ENCODE measurements at regions not wholly inside any gene's neighbourhood (a gene's known extent, or its start where the extent isn't known, plus 50 kb on each side); places are given as distances from the start of the nearest gene placed in this dataset.

DNA sequence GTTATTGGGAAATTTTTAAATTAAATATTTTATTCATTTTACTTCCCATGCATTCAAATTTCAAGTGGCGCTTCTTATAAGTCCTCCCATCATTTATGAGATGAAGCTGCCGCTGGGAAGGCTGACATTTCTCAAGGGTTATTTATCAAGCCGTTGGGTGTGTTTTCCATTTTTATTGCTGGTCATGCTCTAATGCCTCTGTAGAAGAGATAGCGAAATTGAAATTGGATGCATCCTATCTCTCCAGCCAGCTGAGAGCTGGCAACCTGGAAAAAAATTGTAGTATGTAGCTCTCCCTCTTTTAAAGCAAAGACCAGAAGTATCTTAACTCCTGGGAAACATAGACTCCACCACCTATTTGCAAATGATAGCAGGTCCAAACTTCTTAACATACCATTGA, 135.9 kb downstream of the C6orf118 start:
- ChIA-PET CTCF (ENCODE audit: low intra/inter-chr PET ratio) (no interaction called here), POLR2A (no interaction called here)
- H3K9me3 ChIP-seq (replicated peaks; ENCODE audit: control insufficient read depth, insufficient read depth, low read depth, low read length): no peaks in the 10 kb centered on the region
- H2AFZ ChIP-seq (ENCODE audit: low read depth, low read length): no peak overlapping the region
- TF ChIP-seq, protein P1, sequence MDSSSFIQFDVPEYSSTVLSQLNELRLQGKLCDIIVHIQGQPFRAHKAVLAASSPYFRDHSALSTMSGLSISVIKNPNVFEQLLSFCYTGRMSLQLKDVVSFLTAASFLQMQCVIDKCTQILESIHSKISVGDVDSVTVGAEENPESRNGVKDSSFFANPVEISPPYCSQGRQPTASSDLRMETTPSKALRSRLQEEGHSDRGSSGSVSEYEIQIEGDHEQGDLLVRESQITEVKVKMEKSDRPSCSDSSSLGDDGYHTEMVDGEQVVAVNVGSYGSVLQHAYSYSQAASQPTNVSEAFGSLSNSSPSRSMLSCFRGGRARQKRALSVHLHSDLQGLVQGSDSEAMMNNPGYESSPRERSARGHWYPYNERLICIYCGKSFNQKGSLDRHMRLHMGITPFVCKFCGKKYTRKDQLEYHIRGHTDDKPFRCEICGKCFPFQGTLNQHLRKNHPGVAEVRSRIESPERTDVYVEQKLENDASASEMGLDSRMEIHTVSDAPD (CRISPR knock-in tag; IDR thresholded peaks at IDR 0.05): no peak
- no peak for TF ChIP-seq ZNF165 (CRISPR knock-in tag; IDR thresholded peaks at IDR 0.05; ENCODE audit: borderline replicate concordance)
- no peak for DNase-seq (ENCODE audit: extremely low read depth in 1 of 4, low spot score in 3 of 4)
- no peak overlapping the region for H3K9ac ChIP-seq (ENCODE audit: insufficient read depth in 1 of 2, low read depth in 2 of 2, low read length in 2 of 2)
- no peak for FAIRE-seq
- H3K9me1 ChIP-seq (ENCODE audit: control insufficient read depth, insufficient read depth, low read length): no peaks in the 10 kb centered on the region
- no peaks in the 10 kb centered on the region for H3K27me3 ChIP-seq (ENCODE audit: control insufficient read depth in 2 of 2, insufficient read depth in 2 of 2, low read length in 2 of 2)
- H3K4me3 ChIP-seq: no peak overlapping the region
- H3K79me2 ChIP-seq (ENCODE audit: control insufficient read depth, insufficient read depth, low read length): no peaks in the 10 kb centered on the region
- 0% methylated on average over 4 of the region's 4 CpGs for WGBS (ENCODE audit: insufficient coverage, low coverage, missing lambda C conversion rate)
- H3K4me2 ChIP-seq (ENCODE audit: insufficient read depth, low read length): no peak overlapping the region
- BruUV-seq (replicated peaks): no TSS peak
- H3K36me3 ChIP-seq (ENCODE audit: control insufficient read depth, insufficient read depth, low read length): no peaks in the 10 kb centered on the region
- intact Hi-C loops (cut with micrococcal nuclease) (no loop called here), in situ Hi-C loops (cut with MboI) (no loop called here)
- H3K27ac ChIP-seq (ENCODE audit: extremely low read depth, low read depth, low read length): no peak overlapping the region
- no peaks in the 10 kb centered on the region for H4K20me1 ChIP-seq (replicated peaks; ENCODE audit: control insufficient read depth, insufficient read depth, low read length)
- no peak for ATAC-seq
- no peaks in the 10 kb centered on the region for H3K4me1 ChIP-seq (replicated peaks in 1 of 2; ENCODE audit: control insufficient read depth in 2 of 2, insufficient read depth in 2 of 2, low read length in 2 of 2)

DNA sequence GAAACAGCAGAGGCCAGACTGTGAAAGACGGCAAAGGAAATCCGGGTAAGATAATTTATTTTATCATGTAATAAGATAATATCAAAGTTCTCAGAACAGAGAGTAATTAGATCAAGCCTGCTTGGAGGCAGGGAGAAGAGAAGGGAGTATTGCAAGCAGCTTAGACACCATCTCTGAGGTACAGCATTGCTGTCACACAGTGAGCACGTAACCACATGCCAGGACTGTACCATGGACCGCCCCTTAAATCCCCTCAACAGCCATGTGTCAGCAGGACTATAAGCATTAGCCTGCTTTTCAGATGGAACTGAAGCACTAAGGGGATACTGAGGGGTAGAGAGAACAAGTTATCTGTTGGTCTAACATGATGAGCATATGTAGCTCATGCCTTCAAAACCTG, 141.5 kb downstream of the C6orf118 start:
- WGBS (ENCODE audit: insufficient coverage, low coverage, missing lambda C conversion rate): 0% methylated on average over 4 of the region's 4 CpGs

More for the DNA sequence above, 141.5 kb downstream of the C6orf118 start:
- ChIA-PET POLR2A (no interaction called here), CTCF (ENCODE audit: low intra/inter-chr PET ratio) (no interaction called here)
- FAIRE-seq (no peak), ATAC-seq (no peak), DNase-seq (ENCODE audit: extremely low read depth in 1 of 4, low spot score in 3 of 4) (no peak)
- no peak overlapping the region for H3K4me3 ChIP-seq
- H3K4me2 ChIP-seq (ENCODE audit: insufficient read depth, low read length): no peak overlapping the region
- H3K9me1 ChIP-seq (ENCODE audit: control insufficient read depth, insufficient read depth, low read length): no peaks in the 10 kb centered on the region
- H4K20me1 ChIP-seq (replicated peaks; ENCODE audit: control insufficient read depth, insufficient read depth, low read length): no peaks in the 10 kb centered on the region
- H3K27me3 ChIP-seq (ENCODE audit: control insufficient read depth in 2 of 2, insufficient read depth in 2 of 2, low read length in 2 of 2): no peaks in the 10 kb centered on the region
- no peak overlapping the region for H2AFZ ChIP-seq (ENCODE audit: low read depth, low read length)
- no TSS peak for BruUV-seq (replicated peaks)
- intact Hi-C loops (cut with micrococcal nuclease): no loop called here
- peaks cover 2% of the 10 kb centered on the region for H3K9me3 ChIP-seq (replicated peaks; ENCODE audit: control insufficient read depth, insufficient read depth, low read depth, low read length)
- TF ChIP-seq, protein P2, sequence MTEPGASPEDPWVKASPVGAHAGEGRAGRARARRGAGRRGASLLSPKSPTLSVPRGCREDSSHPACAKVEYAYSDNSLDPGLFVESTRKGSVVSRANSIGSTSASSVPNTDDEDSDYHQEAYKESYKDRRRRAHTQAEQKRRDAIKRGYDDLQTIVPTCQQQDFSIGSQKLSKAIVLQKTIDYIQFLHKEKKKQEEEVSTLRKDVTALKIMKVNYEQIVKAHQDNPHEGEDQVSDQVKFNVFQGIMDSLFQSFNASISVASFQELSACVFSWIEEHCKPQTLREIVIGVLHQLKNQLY (CRISPR knock-in tag; conservative IDR thresholded peaks at IDR 0.05): no peak
- TF ChIP-seq MEF2A (IDR thresholded peaks at IDR 0.05; ENCODE audit: control insufficient read depth, low read depth, low read length) (no peak), CXXC5 (CRISPR knock-in tag; IDR thresholded peaks at IDR 0.05) (no peak)
- H3K79me2 ChIP-seq (ENCODE audit: control insufficient read depth, insufficient read depth, low read length): no peaks in the 10 kb centered on the region
- no peak overlapping the region for H3K27ac ChIP-seq (ENCODE audit: extremely low read depth, low read depth, low read length)
- H3K4me1 ChIP-seq (replicated peaks in 1 of 2; ENCODE audit: control insufficient read depth in 2 of 2, insufficient read depth in 2 of 2, low read length in 2 of 2): no peaks in the 10 kb centered on the region
- no peak overlapping the region for H3K9ac ChIP-seq (ENCODE audit: insufficient read depth in 1 of 2, low read depth in 2 of 2, low read length in 2 of 2)
- in situ Hi-C loops (cut with MboI): no loop called here
- no peaks in the 10 kb centered on the region for H3K36me3 ChIP-seq (ENCODE audit: control insufficient read depth, insufficient read depth, low read length)

Measured in K562 (cell line).